Upper lobe of left lung (tissue), 6 donors: ENCODE measurements at regions not wholly inside any gene's neighbourhood (a gene's known extent, or its start where the extent isn't known, plus 50 kb on each side); places are given as distances from the start of the nearest gene placed in this dataset.
"Not testable (repeated sequence)": the region's sequence is repeated elsewhere in the genome, so short reads cannot be mapped to it uniquely, and the experiment has no call there.

Experiments used
- ATAC-seq, 2 donors: fragments of 200-7000 bp; cut with Tn5 transposase; one replicate each; pipeline ENCODE4 v1.9.1; 2022; ENCODE audit warnings: mild to moderate bottlenecking in 2 of 2, moderate library complexity in 2 of 2; ENCODE audit not compliant: low FRiP score in 2 of 2
- DNase-seq, 2 donors: peaks; one replicate each; pipeline ENCODE4 v3.0.0-alpha.2; 2019 to 2020
- H3K27ac ChIP-seq, 4 donors: fragments of 200-600 bp; sonication (generic); one replicate each; pipeline ENCODE4 v1.5.1; 2016 to 2019
- H3K27me3 ChIP-seq, 4 donors: fragments of 200-600 bp; sonication (generic); one replicate each; pipeline ENCODE4 v1.5.1; 2017 to 2019
- H3K36me3 ChIP-seq, 4 donors: fragments of 200-600 bp; sonication (generic); one replicate each; pipeline ENCODE4 v1.5.1; 2016 to 2019
- H3K4me1 ChIP-seq, 4 donors: fragments of 200-600 bp; sonication (generic); one replicate each; pipeline ENCODE4 v1.5.1; 2018 to 2019
- H3K4me3 ChIP-seq, 4 donors: fragments of 200-600 bp; sonication (generic); one replicate each; pipeline ENCODE4 v1.5.1; 2017 to 2019; ENCODE audit warnings: mild to moderate bottlenecking in 2 of 4, moderate library complexity in 1 of 4
- H3K9me3 ChIP-seq, 4 donors: fragments of 200-600 bp; sonication (generic); one replicate each; pipeline ENCODE4 v1.5.1; 2018 to 2019
- CTCF ChIP-seq, 6 experiments: fragments of 450-650 bp in 4 of 6; fragments of 200-600 bp in 2 of 6; sonication (generic) in 2 of 6; IDR thresholded peaks; one replicate each; pipeline ENCODE4 v1.5.1; 2016 to 2019; ENCODE audit warnings: antibody characterized with exemption in 6 of 6
- EP300 ChIP-seq, 4 donors: sonication (generic); formaldehyde crosslinking; IDR thresholded peaks; one replicate each; pipeline ENCODE4 v1.5.1; 2017; ENCODE audit warnings: antibody characterized with exemption in 4 of 4, control low read depth in 2 of 4
- POLR2A ChIP-seq, 4 donors: fragments of 450-650 bp; IDR thresholded peaks; one replicate each; pipeline ENCODE4 v1.5.1; 2016 to 2017; ENCODE audit warnings: antibody characterized with exemption in 4 of 4, mild to moderate bottlenecking in 2 of 4
- POLR2AphosphoS5 ChIP-seq, 2 donors: sonication (generic); formaldehyde crosslinking; IDR thresholded peaks; one replicate each; pipeline ENCODE4 v1.5.1; 2017; ENCODE audit warnings: antibody characterized with exemption in 2 of 2
- WGBS, 2 donors: methylation state at CpG; one replicate each; pipeline ENCODE4 v1.1.5; 2017 to 2018; 5-methylcytosine and 5-hydroxymethylcytosine counted together
- donor health status: DM: no; HTN: no; CAD: no; lungs with moderate emphysema.
- donor health status: DM: no; HTN: yes; CAD: no; lungs with severe emphysema.

GRCh38 chr2:176575237-176575744 lies 306.0 kb downstream of the MTX2 start:
- H3K36me3 ChIP-seq, result no peaks in the 10 kb centered on the region
- ATAC-seq, result no peak
- no peaks in the 10 kb centered on the region for H3K9me3 ChIP-seq
- no peaks in the 10 kb centered on the region for H3K27me3 ChIP-seq
- no peaks in the 10 kb centered on the region for H3K4me1 ChIP-seq
- TF ChIP-seq POLR2A (IDR thresholded peaks at IDR 0.05), result no peak
- no peak for TF ChIP-seq CTCF (IDR thresholded peaks at IDR 0.05)
- TF ChIP-seq POLR2AphosphoS5 (IDR thresholded peaks at IDR 0.05), result no peak
- TF ChIP-seq EP300 (IDR thresholded peaks at IDR 0.05), result no peak
- no peak overlapping the region for H3K4me3 ChIP-seq
- 77 to 84% methylated on average over 5 to 6 of the region's 6 CpGs for WGBS, 2 donors
- DNase-seq, result no peak
- H3K27ac ChIP-seq, result no peak overlapping the region

- H3K36me3 ChIP-seq, result no peaks in the 10 kb centered on the region
- no peaks in the 10 kb centered on the region for H3K27me3 ChIP-seq
- TF ChIP-seq EP300 (IDR thresholded peaks at IDR 0.05) (no peak), CTCF (IDR thresholded peaks at IDR 0.05) (no peak), POLR2A (IDR thresholded peaks at IDR 0.05) (no peak)
- ATAC-seq (no peak), DNase-seq (no peak)
- H3K4me1 ChIP-seq, result no peaks in the 10 kb centered on the region
- 47 to 66% methylated on average over 1 of the region's 1 CpG for WGBS, 2 donors
- H3K27ac ChIP-seq, result no peak overlapping the region
- H3K4me3 ChIP-seq, result no peak overlapping the region
- H3K9me3 ChIP-seq, result no peaks in the 10 kb centered on the region
Observed at GRCh38 chr2:176577054-176577453, 307.8 kb downstream of the MTX2 start.

- H3K27ac ChIP-seq, H3K4me1 ChIP-seq, DNase-seq, H3K9me3 ChIP-seq, H3K27me3 ChIP-seq, H3K4me3 ChIP-seq, ATAC-seq, H3K36me3 ChIP-seq: not testable (repeated sequence)
- 94 to 97% methylated on average over 4 of the region's 4 CpGs for WGBS, 2 donors
Observed at GRCh38 chr2:176578292-176578691, 309.1 kb downstream of the MTX2 start.

- Histone ChIP-seq H3K4me3 (no peak overlapping the region), H3K36me3 (no peaks in the 10 kb centered on the region), H3K4me1 (no peaks in the 10 kb centered on the region), H3K9me3 (no peaks in the 10 kb centered on the region), H3K27ac (no peak overlapping the region), H3K27me3 (no peaks in the 10 kb centered on the region)
- no peak for ATAC-seq
- 87 to 94% methylated on average over 6 of the region's 6 CpGs for WGBS, 2 donors
- no peak for TF ChIP-seq EP300 (IDR thresholded peaks at IDR 0.05)
- no peak for TF ChIP-seq POLR2A (IDR thresholded peaks at IDR 0.05)
- no peak for TF ChIP-seq POLR2AphosphoS5 (IDR thresholded peaks at IDR 0.05)
- no peak for TF ChIP-seq CTCF (IDR thresholded peaks at IDR 0.05)
- no peak for DNase-seq
Observed at GRCh38 chr2:176579608-176580007, 310.4 kb downstream of the MTX2 start.

- ATAC-seq, result no peak
- 86 to 87% methylated on average over 4 of the region's 4 CpGs for WGBS, 2 donors
- DNase-seq, result no peak
- TF ChIP-seq POLR2AphosphoS5 (IDR thresholded peaks at IDR 0.05) (no peak), POLR2A (IDR thresholded peaks at IDR 0.05) (no peak), CTCF (IDR thresholded peaks at IDR 0.05) (no peak), EP300 (IDR thresholded peaks at IDR 0.05) (no peak)
- Histone ChIP-seq H3K27ac (no peak overlapping the region), H3K4me3 (no peak overlapping the region), H3K9me3 (no peaks in the 10 kb centered on the region), H3K27me3 (no peaks in the 10 kb centered on the region), H3K36me3 (no peaks in the 10 kb centered on the region), H3K4me1 (no peaks in the 10 kb centered on the region)
Observed at GRCh38 chr2:176581557-176582165, 312.4 kb downstream of the MTX2 start.
